GM12891 (cell line): ENCODE measurements at regions not wholly inside any gene's neighbourhood (a gene's known extent, or its start where the extent isn't known, plus 50 kb on each side); places are given as distances from the start of the nearest gene placed in this dataset.

Experiments
- PAX5 ChIP-seq: IDR thresholded peaks from 2 replicates; pipeline ENCODE4 v1.6.1; 2011; ENCODE audit warnings: low read length, moderate library complexity, mild to moderate bottlenecking; ENCODE audit not compliant: insufficient read depth, severe bottlenecking
- POLR2A ChIP-seq: IDR thresholded peaks from 2 replicates; pipeline ENCODE4 v1.6.1; 2011; ENCODE audit warnings: low read depth, low read length, control low read depth
- POLR2AphosphoS5 ChIP-seq: IDR thresholded peaks from 2 replicates; pipeline ENCODE4 v1.6.1; 2011; ENCODE audit warnings: low read depth, low read length, control low read depth
- TAF1 ChIP-seq: IDR thresholded peaks from 2 replicates; pipeline ENCODE4 v1.6.1; 2011; ENCODE audit warnings: low read depth, low read length, control low read depth

GRCh38 chr1:79224537-79224936 is 218.0 kb upstream of the ADGRL4 start:
- TF ChIP-seq POLR2AphosphoS5 (no peak), TAF1 (no peak), POLR2A (no peak), PAX5 (no peak)
